ENCODE measurements at regions not wholly inside any gene's neighbourhood (a gene's known extent, or its start where the extent isn't known, plus 50 kb on each side); places are given as distances from the start of the nearest gene placed in this dataset.

DNA sequence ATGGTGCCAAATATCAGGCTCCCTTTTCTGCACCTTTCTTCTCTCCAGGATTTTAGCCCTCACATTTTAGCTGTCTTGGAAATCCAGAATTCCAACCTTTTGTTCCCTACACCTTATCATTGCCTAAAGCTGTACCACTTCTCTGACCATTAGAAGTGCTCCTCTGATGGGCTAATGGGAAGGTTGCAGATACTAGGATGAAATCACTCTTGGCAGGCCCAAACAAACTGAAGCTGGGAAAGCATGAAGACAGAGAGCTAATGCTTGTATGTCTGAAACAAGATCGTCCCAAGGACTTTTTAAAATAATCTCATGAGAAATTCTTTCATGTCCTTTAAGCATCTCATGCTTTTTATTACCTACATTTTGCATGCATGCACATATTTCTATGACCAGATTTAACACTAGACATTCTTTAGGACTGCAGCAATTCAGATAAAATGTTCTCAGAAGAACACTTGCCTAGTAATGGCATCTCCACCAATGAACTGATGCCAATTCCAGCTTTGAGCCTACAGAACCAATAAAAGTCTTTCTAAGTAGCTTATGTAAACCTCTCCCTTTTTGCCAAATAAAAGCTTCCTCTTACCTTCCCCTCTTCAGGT lies 98.4 kb upstream of the OSR1 start:
- no peak for DNase-seq (ENCODE audit: low read depth in 3 of 3)

DNA sequence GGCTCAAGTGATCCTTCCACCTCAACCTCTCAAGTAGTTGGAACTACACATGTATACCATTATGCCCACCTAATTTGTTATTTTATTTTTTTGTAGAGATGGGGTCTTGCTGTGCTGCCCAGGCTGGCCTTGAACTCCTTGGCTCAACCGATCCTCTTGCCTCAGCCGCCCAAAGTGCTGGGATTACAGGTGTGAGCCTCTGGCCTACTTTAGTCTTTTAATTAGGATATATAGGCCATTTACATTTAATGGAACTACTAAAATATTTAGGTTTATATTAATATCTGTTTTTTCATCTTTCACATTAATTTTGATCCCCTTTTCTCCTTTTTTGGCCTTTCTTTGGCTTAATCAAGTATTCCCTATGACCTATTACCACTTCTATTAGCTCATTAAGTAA lies 95.7 kb upstream of the OSR1 start:
- no peak for DNase-seq (ENCODE audit: low read depth in 3 of 3)

DNA sequence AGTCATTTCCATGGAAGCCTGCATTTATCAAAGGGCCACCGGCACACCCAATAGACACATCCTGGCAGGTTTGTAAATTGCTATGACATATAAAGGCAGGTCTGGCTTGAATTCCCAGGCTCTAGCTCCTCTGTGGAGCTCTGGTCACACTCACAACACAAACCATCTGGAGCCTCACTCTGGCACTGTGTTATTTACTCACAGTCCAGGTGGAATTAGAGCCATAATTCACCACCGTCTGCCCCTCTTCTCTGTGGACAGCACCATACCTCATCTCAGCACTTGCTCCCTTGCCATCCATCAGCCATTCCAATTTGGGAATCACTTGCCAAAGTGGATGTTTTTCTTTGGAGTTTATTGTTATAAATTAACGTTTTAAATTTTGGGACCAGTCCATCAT lies 84.3 kb upstream of the OSR1 start:
- no peak for DNase-seq (ENCODE audit: low read depth in 3 of 3)

DNA sequence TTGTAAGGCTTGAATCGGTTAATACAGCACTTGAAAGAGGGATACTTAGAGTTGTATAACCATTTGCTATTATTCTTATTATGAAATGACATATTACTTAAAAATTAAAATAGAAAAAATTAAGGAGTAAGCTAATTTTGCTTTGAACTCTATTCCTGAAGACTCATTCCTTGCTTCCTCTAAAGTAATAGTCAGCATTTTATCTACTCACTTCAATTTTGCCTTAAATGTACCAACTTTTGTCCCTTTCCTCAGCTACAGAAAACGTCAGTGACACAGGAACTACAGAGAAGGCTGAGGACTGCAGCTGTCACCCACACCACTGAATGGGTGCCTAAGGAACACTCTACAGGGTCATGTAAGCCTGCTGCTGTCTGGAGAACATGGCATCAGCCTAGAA lies 80.7 kb upstream of the OSR1 start:
- no peak for DNase-seq (ENCODE audit: low read depth in 3 of 3)

DNA sequence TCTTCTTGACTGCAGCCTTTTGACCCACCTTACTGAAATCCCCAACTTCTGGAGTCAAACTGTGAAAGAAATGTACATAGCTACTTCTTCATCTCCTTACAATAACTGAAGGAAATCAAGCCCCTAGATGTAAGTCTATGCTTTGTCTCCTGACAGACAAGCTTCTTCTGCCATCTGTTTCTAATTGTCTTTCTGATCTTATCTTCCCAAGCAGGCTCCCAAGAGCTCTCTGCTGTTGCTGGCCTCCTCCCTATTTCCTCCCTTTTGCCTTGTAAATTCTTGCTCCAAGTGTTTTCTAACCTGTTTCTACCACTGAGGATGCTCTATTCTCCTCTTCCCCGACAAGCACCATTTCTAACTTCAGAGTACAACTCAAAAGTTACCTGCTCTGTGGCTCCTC lies 77.4 kb upstream of the OSR1 start:
- no peak for DNase-seq (ENCODE audit: low read depth in 3 of 3)

DNA sequence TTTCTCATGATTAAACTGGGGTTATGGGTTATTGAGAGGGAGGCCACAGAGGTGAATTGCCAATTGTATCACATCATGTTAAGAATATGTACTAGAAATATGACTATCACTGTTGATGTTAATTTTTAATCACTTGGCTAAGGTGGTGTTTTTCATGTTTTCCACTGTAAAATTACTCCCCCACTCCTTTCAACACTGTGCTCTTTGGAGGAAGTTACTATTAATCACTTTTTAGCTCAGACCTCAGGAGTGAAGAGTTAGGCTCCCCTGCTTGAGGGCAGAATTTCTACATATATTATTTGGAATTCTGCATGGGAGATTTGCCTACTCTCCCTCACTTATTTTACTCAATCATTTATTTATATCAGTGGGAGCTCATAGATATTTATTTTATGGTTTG lies 76.0 kb upstream of the OSR1 start:
- DNase-seq (ENCODE audit: low read depth in 3 of 3): no peak

DNA sequence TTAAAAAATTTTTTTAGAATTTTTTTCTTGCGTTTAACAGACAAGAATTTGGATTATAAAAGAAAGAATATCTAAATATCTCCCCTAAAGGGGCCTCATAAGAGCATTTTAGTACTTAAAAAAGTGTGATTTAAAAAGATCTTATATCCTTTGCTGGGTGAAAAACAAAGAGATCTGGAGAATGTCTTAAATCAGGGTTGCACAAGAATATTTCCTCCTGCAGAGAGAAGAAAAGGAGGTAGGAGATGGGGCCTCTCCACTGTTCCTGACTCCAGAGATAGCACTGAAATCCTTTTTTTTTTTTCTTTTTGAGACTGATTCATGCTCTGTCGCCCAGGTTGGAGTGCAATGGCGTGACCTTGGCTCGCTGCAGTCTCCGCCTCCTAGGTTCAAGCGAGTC lies 68.5 kb upstream of the OSR1 start:
- no peak for DNase-seq (ENCODE audit: low read depth in 3 of 3)

DNA sequence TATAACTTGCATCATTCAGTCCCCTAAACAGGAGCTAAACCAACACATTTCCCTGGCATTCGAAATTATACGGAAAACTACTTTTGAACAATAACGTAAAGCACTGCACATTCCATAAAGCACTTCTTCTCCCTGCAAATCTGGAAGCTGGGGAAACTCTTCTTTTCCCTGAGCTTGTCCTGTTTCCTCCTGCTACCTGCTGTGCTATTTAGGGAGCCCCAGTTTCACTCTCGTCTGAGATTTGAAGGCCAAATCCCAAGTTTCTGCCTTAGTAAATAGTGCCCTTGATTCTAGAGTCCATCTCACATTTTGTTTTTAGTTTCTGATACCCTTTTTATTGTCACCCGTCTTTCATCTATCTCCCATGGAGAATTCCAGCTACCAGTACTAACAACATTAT lies 67.7 kb upstream of the OSR1 start:
- DNase-seq (ENCODE audit: low read depth in 3 of 3): no peak

DNA sequence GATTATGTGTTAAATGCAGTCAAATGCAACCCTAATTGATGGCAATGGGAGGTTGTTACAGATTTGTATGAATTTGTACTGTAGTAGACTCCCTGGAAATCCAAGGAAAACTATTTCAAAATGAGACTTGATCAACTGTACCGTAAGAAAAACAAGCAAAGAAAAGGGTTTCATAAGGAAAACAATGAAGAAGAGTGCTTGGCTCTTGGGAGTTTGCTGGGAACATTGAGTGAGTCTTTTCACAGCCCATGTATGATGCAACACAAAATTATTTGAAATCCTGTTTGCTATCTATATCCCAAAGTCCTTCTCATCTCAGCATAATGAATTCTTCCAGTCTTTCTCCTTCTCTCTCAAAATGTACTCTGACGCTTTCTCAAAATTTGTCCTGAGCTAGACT lies 67.0 kb upstream of the OSR1 start:
- DNase-seq (ENCODE audit: low read depth in 3 of 3): no peak

DNA sequence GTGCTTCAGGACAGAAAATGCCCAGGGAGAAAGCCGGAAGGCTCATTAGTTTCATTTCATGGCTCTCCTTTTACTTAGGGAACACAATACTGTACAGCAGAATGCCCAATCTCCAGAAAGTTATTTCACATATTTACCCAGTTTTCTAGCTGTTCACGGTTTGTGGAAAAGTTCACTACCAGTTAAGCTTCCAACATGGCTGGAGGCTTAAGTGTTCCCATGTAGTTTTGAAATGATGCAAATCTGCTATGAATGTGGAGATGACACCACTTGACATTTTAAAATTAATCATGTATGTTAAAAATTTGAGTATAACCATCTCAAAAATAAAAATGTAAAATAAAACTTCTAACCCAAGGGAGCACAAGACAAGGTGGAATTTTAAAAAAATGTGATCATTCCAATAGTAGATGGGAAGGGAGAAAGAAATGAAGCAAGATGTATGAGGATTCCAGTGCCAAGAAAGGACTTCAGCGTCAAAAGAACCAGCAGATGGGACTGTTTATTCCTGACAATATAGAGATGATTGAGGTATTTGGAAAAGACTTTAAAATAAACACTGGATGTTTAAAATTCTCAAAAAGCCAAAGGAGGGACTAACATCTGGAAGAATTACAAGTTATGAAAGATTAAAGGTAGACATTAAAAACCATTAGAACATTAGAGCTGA lies 60.9 kb upstream of the OSR1 start:
- no peak for DNase-seq (ENCODE audit: low read depth in 3 of 3)

DNA sequence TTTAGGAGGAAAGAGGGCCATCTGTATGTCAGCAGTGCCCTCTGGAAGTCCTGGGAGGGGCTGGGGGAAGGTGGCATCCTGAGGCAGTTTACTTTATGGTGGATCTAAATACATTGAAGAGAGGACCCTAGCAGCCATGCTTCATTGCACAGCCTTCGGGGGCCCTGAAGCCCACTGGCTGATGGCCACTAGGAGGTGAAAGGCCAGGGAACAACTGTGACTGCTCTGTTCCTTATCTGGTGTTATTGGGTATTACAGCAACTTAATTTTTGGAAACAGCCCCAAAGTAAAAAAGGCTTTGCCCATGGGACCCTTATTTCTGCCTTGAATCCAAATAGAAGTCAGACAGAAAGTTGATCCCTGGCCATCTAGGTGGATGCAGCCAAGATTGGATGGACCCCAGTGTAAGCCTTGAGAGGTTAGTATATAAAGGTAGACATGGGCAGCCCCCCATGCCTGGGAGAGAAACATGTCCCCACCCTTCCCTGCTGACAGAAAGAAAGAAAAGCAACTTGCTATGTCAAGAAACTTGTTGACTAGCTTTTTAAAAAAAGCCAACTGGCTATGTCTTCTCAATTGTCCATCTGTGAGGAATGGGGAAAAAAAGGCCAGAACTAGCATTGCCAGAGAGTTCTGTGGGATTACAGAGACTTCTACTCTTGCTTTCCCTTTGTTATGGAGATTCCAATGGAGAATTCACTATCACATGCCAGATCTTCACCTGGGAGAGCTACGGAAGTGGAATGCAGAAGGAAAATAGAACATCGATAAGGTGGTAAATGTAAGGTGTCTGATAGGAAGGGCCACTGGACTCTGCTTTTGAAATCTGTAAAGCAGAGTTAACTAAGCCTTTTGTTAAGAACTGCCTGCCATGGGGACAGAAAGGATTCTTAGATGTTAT lies 58.6 kb upstream of the OSR1 start:
- no peak for DNase-seq (ENCODE audit: low read depth in 3 of 3)

DNA sequence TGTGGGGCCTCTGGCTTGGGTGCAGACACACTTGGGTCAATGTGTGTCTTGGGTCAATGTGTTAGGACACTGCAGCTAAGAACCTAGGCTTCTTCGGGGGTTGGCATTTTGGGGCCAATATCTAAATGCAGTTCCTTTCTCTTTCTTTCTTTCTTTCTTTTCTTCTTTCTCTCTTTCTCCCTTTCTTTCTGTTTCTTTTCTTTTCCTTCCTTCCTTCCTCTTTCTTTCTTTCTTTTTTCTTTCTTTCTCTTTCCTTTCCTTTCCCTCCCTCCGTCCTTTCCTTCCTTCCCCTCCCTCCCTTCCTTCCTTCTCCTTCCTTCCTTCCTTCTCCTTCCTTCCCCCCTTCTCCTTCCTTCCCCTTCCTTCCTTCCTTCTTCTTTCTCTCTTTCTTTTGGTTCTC lies 57.7 kb upstream of the OSR1 start:
- no peak for DNase-seq (ENCODE audit: low read depth in 3 of 3)

DNA sequence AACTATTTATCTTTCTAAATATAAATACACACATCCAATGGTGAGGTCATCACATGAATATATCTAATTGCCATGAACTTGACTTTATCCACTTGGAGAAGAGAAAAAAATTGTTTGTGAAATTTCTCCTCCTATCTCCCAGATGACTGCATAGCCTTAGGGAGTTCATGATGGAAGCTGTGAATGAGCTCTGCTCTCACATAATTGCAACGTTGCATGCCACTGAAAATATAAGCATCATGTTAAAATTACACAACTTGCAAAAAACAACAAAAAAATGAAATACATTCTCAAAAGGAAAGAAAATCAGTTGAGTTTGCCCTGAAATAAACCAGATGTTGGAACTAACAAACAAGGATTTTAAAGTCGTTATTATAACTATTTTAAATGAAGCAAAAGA lies 50.6 kb upstream of the OSR1 start:
- no peak for DNase-seq (ENCODE audit: low read depth in 3 of 3)

DNA sequence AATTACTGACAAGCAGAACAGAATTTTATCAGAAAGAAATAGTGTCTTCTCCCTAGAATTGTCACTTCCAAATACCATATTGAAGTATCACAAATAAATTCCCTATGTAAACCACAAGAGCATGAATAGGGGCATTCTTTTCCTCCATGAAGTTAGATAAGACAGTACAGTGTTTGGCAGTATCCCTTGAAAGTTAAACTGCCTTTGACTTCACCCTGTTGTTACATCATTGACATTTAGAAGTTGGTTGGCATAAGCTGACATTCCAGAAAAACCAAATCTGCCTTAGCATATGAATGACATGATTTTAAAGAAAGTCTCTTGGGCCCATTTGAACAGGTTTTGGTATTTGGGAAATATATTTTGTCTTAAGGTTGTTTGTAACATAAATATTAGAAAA lies 50.2 kb upstream of the OSR1 start:
- no peak for DNase-seq (ENCODE audit: low read depth in 3 of 3)

All from stimulated activated CD4-positive, alpha-beta T cell treated with anti-CD3 and anti-CD28 coated beads, TNF-alpha, amount 100 ng/mL, for 24 hours (primary cell).